CD4-positive, alpha-beta T cell treated with Interleukin-12 subunit alpha and Interleukin-12 subunit beta, for 1 hour (primary cell): ENCODE measurements at regions not wholly inside any gene's neighbourhood (a gene's known extent, or its start where the extent isn't known, plus 50 kb on each side); places are given as distances from the start of the nearest gene placed in this dataset.

Experiments
- DNase-seq: peaks from one replicate; pipeline ENCODE4 v3.0.0-alpha.2; 2020

GRCh38 chr1:195806060-195806459, 802.2 kb downstream of the KCNT2 start:
- DNase-seq, result no peak

- DNase-seq, result no peak
Observed at GRCh38 chr1:195804547-195804946, 803.7 kb downstream of the KCNT2 start.

DNA sequence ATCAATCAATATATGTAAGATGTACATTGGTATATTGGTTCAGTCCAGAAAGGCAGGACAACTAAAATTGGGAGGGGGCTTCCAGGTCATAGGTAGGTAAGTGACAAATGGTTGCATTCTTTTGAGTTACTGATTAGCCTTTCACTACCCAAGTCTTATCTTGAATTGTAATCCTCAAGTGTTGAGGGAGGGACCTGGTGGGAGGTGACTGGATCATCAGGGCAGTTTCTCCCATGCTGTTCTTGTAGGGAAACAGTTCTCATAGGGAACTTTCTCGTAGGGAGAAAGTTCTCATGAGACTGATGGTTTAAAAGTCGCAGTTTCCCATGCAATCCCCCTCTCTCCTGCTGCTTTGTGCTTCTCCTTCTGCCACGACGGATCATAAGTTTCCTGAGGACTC, 809.2 kb downstream of the KCNT2 start:
- no peak for DNase-seq

DNA sequence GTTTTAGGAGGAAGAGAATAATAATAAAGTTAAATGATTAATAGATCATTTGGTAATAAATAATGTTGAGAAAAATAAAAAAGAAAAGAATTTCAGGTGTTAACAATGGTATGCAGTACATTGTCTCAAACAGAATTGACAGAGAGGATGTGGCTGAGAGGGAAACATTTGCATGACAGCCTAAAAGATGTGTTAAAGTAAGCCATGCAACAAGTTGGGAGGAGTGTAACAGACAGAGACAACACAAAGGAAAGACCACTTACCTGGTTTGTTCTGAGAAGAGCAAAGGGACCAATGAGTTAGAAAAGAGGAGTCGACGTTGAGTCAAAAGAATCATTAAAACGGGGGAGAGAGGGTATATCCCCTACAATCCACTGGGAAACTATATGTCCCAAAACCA, 814.0 kb downstream of the KCNT2 start:
- DNase-seq, result no peak

DNA sequence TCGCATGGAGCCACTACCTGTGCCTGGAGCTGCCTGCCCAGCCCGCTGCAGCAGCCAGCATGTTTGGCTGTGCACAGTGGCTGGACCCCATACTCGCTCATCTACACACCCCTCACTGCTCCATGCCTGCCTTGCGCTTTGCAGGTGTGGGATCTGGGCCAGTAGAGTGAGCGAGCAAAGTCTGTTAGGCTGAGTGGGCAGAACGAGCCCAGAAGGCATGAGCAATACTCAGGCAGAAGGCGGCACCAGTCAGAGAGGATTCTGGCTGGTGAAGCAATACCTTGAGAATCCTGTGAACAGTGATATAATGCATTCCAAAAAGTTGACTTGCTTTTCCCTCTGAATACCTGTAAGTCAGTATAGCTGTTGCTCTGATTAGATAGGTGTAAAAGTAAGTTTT, 816.4 kb downstream of the KCNT2 start:
- no peak for DNase-seq

DNA sequence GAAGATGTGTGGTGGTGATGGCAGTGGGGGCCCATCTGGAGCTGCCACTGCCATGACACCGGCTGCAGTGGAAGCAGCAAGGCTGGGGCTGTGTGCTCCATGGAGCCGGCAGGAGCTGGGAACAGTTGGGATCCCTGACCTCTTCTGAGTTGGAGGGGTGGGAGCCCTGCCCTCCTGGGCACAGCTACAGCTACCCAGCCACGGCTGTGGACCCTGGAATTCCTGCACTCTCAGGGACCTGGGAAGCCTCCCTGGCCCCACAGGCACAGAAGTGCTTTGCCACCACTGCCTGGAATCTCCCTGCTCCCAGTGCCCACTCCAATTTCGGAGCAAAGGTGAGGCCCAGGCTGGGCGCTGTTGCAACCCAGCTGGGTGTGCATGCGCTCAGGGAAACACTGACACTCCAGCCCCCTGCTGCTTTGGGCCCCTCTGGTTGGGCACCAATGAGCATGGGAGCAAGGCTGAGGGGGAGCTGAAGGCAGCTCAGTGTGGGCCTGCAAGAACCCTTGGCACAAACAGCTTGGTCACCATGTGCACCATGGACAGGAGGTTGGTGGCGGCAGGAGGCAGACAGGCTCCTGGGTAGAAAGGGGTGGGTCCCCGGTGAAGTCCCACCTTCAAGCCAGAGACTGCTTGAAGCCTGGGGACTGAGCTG, 817.6 kb downstream of the KCNT2 start:
- DNase-seq, result no peak

DNA sequence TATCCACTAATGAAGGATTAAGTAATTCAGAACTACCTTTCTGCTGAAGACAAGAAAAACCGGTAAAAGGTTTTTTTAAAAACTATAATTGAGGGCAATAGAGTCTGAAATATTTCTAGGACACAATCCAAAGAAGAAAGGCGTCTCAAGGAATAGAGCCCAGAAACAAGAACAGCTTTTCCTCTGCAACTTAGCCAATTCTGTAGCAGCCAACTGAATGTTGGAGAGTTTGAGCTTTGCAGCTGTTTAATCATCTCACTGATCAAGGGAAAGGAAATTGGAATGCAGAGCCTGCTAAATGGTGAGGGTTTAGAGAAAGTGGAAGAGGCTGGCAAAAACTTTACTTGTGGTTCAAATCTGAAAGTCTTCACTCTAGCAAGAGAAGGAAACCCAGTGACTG, 818.9 kb downstream of the KCNT2 start:
- no peak for DNase-seq

DNA sequence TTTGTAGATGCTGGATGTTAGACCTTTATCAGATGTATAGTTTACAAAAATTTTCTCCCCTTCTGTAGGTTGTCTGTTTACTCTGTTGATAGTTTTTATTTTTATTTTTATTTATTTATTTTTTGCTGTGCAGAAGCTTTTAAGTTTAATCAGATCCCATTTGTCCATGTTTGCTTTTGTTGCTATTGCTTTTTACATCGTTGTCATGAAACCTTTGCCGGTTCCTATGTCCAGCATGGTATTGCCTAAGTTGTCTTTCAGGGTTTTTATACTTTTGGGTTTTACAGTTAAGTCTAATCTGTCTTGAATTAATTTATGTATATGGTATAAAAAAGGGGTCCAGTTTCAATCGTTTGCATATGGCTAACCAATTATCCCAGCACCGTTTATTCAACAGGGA, 819.5 kb downstream of the KCNT2 start:
- DNase-seq, result no peak

DNA sequence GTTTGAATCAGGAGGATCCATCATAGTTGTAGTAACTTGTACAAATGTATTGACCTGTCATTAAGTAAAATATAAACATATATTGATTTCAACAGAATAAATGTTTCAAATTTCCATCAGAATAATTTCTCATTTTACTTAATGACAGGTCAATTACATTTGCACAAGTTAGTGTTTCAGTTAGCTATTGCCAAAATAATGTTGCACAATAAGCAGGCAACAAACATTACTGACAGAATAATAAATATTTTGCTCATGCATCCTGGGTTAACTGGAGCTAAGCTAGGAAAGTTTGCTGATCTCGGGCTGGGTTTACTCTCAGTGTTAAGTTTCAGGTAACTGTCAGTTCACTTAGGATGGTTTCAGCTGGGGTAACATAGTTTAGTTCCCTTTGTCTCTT, 822.4 kb downstream of the KCNT2 start:
- no peak for DNase-seq

DNA sequence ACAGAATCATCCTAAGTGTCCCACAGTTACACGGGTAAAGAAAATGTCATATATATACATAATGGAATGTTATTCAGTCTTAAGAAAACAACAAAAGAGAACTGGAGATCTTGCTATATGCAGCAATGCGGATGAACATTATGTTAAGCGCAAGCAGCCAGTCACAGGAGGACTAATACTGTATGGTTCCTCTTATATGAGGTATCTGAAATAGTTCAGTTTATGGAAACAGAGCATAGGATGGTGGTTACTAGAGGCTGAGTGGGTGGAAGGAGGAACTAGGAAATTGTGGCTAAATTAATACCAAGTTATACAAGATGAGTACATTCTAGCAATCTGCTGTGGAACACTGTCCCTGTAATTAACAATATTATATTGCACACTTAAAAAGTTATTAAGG, 834.3 kb downstream of the KCNT2 start:
- DNase-seq, result no peak

DNA sequence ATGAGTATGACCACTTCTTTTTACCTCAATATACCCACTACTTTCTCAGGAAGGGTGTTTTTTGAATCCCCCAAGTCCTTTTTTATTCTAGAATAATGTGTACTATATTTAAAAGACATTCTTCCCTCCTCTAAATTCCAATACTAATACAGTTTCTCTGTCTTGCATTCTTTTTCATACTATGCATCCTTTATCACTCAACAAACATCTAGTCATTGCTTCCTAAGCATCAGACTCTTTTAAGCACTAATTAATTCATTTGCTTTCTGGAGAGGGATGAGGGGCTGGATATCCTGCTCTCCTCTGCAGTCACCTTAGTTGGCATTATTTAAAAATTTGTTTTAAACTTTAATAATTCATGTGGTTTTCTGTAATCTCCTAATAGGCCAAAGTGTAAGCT, 838.8 kb downstream of the KCNT2 start:
- DNase-seq, result no peak

GRCh38 chr1:195768936-195769335, 839.3 kb downstream of the KCNT2 start:
- no peak for DNase-seq

- DNase-seq, result no peak
Observed at GRCh38 chr1:195768377-195768776, 839.9 kb downstream of the KCNT2 start.

GRCh38 chr1:195766709-195767108, 841.5 kb downstream of the KCNT2 start:
- no peak for DNase-seq

- DNase-seq, result no peak
Observed at GRCh38 chr1:195765099-195765498, 843.1 kb downstream of the KCNT2 start.

DNA sequence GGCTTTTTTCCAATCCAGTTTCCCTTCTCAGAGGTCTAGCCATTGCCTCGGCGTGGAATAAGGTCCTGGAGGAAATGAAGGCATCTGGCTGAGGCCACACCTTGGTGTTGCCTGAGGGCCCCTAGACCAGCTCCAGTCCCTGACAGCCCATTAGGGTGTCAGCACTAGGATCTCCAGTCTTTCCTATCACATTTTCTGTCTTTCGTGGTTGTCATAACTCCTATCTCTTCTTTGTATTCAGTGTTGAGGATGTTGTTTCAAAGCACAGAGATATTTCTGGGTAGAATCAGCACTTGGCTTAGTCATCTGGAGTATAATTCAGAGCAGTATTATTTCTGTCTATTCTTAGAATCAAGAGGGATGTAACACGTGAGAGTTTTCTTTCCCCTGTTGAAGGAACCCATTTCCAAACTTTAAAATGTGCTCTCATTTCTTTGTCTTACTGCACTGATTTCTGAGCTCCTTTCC, 844.3 kb downstream of the KCNT2 start:
- no peak for DNase-seq

GRCh38 chr1:195763146-195763906, 844.9 kb downstream of the KCNT2 start:
- DNase-seq, result no peak

DNA sequence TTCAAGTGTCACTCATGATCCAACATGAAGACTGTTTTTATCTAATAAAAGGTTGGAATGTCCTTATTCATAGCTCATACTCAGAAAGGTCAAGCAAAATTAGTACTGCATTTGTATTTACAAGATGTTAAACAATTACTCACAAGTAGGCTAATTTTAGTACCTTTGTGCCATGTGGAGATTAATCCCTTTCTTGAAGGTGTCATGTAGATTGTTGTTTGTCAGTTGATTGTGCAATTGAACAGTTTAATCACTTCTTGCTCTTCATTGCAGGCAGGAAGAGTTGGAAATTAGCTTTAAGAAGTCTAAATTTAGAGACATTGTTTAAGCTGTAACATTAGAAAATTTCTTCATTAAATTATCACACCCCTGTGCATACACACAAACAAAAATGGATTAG, 847.1 kb downstream of the KCNT2 start:
- no peak for DNase-seq

DNA sequence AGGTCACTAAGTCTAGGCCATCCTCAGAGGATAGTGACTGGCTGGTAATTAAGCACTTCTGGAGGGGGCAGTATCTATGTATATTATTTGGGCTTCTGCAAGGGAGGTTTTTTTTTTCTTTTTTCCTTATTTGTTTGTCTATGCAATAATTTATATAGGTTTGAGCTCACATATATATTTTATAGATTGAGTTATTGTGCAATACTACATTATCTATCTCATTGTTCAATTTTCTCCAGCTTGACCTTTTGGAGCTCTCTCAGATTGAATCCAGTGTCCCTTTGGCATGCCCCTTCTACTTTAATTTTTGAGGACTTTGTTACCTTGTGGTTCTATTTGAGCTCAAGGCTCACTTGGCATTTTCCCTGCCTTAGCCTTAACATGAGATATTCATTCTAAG, 852.1 kb downstream of the KCNT2 start:
- no peak for DNase-seq

DNA sequence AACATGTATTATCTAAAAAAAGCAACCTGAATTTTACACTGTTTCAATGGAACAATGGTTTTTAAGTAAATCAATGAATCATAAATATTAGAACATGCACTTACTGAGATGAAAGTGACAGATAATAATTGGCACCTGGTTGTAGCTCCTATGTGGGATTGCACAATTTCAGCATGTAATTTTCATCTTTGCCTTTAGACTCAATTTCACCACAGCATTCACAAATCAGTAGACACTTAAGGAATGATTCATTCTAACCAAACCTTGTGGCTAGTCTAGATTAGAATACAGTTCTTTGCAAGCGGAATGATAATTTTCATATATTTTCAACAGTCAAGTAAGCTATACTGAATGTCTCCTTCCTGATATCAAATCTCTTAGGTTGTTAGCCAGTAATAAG, 853.4 kb downstream of the KCNT2 start:
- no peak for DNase-seq

GRCh38 chr1:195754303-195754702, 853.9 kb downstream of the KCNT2 start:
- DNase-seq, result no peak

GRCh38 chr1:195748969-195749368, 859.3 kb downstream of the KCNT2 start:
- DNase-seq, result no peak

DNA sequence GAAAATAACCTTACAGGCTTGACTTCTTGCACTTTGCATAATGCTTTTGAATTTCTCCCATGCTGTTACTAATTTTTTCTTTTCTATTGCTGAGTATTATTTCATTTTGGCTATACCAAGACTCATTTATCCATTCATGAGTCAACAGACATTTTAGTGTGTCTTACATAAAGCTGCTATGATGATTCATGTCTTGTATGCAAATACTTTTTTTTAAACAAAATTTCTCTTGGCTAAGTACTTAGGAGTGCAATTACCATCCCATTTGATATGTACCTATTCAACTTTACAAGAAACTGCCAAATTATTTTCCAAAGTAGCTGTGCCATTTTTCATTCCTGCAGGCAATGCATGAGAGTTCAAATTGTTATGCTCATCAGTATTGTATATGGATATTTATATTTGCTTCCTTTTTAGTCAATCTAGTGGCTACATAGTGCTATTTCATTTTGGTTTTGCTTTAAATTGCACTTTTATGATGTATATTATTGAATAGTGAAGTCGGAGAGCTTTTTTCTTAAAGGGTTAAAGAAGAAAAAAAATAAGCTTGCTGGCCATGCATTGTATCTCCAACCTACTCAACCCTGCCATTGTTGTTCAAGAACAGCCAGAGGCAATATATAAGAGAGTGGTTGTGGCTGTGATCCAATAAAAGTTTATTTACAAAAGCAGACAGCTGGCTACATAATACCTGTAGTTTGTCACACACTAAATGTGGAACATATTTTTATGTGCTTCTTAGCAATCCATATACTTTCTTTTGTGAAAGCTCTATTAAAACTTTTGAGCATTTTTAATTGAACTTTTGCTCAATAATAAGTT, 862.8 kb downstream of the KCNT2 start:
- no peak for DNase-seq

- DNase-seq, result no peak
Observed at GRCh38 chr1:195744256-195744655, 864.0 kb downstream of the KCNT2 start.
